PC-9 (cell line): ENCODE measurements at regions not wholly inside any gene's neighbourhood (a gene's known extent, or its start where the extent isn't known, plus 50 kb on each side); places are given as distances from the start of the nearest gene placed in this dataset.
A peak's percentile ranks its signal among the peaks of the same experiment; 100 is the strongest.

Experiments
- BruUV-seq: library from RNA; stranded (reverse); fragments of 400-500 nt; replicated peaks from 2 replicates; lab custom pipeline; 2021; lab: Mats Ljungman, UMichigan
- CTCF ChIA-PET: fragments of 300-600 bp; sonication (Branson Sonifier 250); formaldehyde crosslinking; loops from one replicate; lab custom pipeline; 2022; ENCODE audit warnings: antibody characterized with exemption; lab: Charles Lee
- POLR2A ChIA-PET: fragments of 300-600 bp; sonication (Branson Sonifier 250); formaldehyde crosslinking; loops from one replicate; lab custom pipeline; 2022; ENCODE audit warnings: antibody characterized with exemption; ENCODE audit not compliant: unreplicated experiment; lab: Charles Lee
- DNase-seq, 2 experiments: peaks; one replicate each; pipeline versions ENCODE4 v3.0.0 to v3.0.0-alpha.2; 2015 to 2022; ENCODE audit warnings: mixed read lengths in 1 of 2
- H2AFZ ChIP-seq: fragments of 200-600 bp; sonication (generic); 2 replicates; pipeline ENCODE4 v1.8.1; 2017; ENCODE audit warnings: antibody characterized with exemption
- H3F3A ChIP-seq: fragments of 200-600 bp; sonication (generic); 2 replicates; pipeline ENCODE4 v1.8.1; 2017; ENCODE audit warnings: antibody characterized with exemption, mild to moderate bottlenecking, low read depth; ENCODE audit not compliant: insufficient read depth
- H3K27ac ChIP-seq: fragments of 200-600 bp; sonication (generic); 2 replicates; pipeline ENCODE4 v1.6.1; 2016; ENCODE audit warnings: mixed run types
- H3K27me3 ChIP-seq: fragments of 200-600 bp; sonication (generic); 2 replicates; pipeline ENCODE4 v1.6.1; 2016; ENCODE audit warnings: low read depth, mixed run types; ENCODE audit not compliant: insufficient read depth
- H3K36me3 ChIP-seq: fragments of 200-600 bp; sonication (generic); 2 replicates; pipeline ENCODE4 v1.6.1; 2016; ENCODE audit warnings: low read depth, mixed run types
- H3K4me1 ChIP-seq: fragments of 200-600 bp; sonication (generic); replicated peaks from 2 replicates; pipeline ENCODE4 v1.6.1; 2016; ENCODE audit warnings: mixed run types; ENCODE audit not compliant: insufficient read depth
- H3K4me2 ChIP-seq: fragments of 200-600 bp; sonication (generic); 2 replicates; pipeline ENCODE4 v1.6.1; 2017; ENCODE audit warnings: mixed run types
- H3K4me3 ChIP-seq: fragments of 200-600 bp; sonication (generic); 2 replicates; pipeline ENCODE4 v1.6.1; 2016; ENCODE audit warnings: mixed run types
- H3K79me2 ChIP-seq: fragments of 200-600 bp; sonication (generic); 2 replicates; pipeline ENCODE4 v1.6.1; 2017; ENCODE audit warnings: low read depth, mixed run types
- H3K9me2 ChIP-seq: fragments of 200-600 bp; sonication (generic); 2 replicates; pipeline ENCODE4 v1.8.1; 2017; ENCODE audit warnings: mild to moderate bottlenecking; ENCODE audit not compliant: insufficient read depth
- H3K9me3 ChIP-seq: fragments of 200-600 bp; sonication (generic); 2 replicates; pipeline ENCODE4 v1.8.1; 2016; ENCODE audit warnings: low read depth; ENCODE audit not compliant: insufficient read depth
- H4K20me1 ChIP-seq: fragments of 200-600 bp; sonication (generic); 2 replicates; pipeline ENCODE4 v1.8.1; 2017; ENCODE audit not compliant: insufficient read depth
- CTCF ChIP-seq: fragments of 200-600 bp; sonication (generic); conservative IDR thresholded peaks from 2 replicates; pipeline ENCODE4 v1.6.1; 2017; ENCODE audit warnings: mixed run types, antibody characterized with exemption, mild to moderate bottlenecking, moderate library complexity
- EZH2 ChIP-seq: fragments of 200-600 bp; sonication (generic); IDR thresholded peaks from 2 replicates; pipeline ENCODE4 v1.8.0; 2017; ENCODE audit warnings: antibody characterized with exemption, low read depth
- intact Hi-C: fragments of 100-400 bp; cut with micrococcal nuclease; formaldehyde crosslinking; loops from one replicate; pipeline ENCODE4 v1.10.0; 2022; ENCODE audit not compliant: unreplicated experiment

- TF ChIP-seq CTCF (no peak), EZH2 (no peak)
- no peak overlapping the region for H3K27ac ChIP-seq
Observed at GRCh38 chr4:126291886-126292285, 977.1 kb downstream of the FAT4 start.

DNA sequence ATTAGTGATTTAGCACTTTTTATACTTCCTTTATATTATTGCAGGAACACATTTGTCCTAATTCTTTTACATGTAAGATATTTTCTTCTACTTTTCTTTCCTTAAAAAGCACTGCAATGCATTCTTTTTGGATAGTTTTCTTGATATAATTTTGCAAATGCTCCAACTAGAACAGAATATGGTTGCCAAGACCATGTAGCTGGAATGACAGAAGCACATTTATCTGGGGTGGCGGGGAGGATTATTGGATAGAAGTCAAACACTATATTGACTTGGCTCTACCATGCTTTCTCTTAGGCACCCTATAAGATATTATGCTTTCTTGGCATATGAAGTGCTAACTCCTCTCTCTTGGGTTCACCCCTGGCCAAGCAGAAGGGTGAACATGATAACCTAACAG is 983.5 kb downstream of the FAT4 start:
- H3K27ac ChIP-seq = no peak overlapping the region
- CTCF ChIA-PET = no interaction called here
- no peaks in the 10 kb centered on the region for H3K9me3 ChIP-seq
- no peaks in the 10 kb centered on the region for H3K9me2 ChIP-seq
- no TSS peak for BruUV-seq
- no peak for DNase-seq
- H3K4me3 ChIP-seq = no peak overlapping the region
- intact Hi-C loops = no loop called here
- no peaks in the 10 kb centered on the region for H3K79me2 ChIP-seq
- H3K27me3 ChIP-seq = no peaks in the 10 kb centered on the region
- no peak overlapping the region for H3K4me2 ChIP-seq
- no peak overlapping the region for H2AFZ ChIP-seq
- H4K20me1 ChIP-seq = no peaks in the 10 kb centered on the region
- no peaks in the 10 kb centered on the region for H3K4me1 ChIP-seq
- POLR2A ChIA-PET = no interaction called here
- H3F3A ChIP-seq = no peaks in the 10 kb centered on the region
- TF ChIP-seq EZH2 = no peak
- TF ChIP-seq CTCF = no peak
- no peaks in the 10 kb centered on the region for H3K36me3 ChIP-seq

More at GRCh38 chr4:126291886-126292285, 977.1 kb downstream of the FAT4 start:
- POLR2A ChIA-PET = no interaction called here
- DNase-seq = no peak
- Histone ChIP-seq H3K4me3 (no peak overlapping the region), H4K20me1 (no peaks in the 10 kb centered on the region), H3F3A (no peaks in the 10 kb centered on the region), H3K9me3 (no peaks in the 10 kb centered on the region), H3K36me3 (no peaks in the 10 kb centered on the region), H3K9me2 (no peaks in the 10 kb centered on the region), H2AFZ (no peak overlapping the region), H3K27me3 (no peaks in the 10 kb centered on the region), H3K4me1 (no peaks in the 10 kb centered on the region), H3K4me2 (no peak overlapping the region), H3K79me2 (no peaks in the 10 kb centered on the region)
- no TSS peak for BruUV-seq
- CTCF ChIA-PET = no interaction called here
- intact Hi-C loops = no loop called here

DNA sequence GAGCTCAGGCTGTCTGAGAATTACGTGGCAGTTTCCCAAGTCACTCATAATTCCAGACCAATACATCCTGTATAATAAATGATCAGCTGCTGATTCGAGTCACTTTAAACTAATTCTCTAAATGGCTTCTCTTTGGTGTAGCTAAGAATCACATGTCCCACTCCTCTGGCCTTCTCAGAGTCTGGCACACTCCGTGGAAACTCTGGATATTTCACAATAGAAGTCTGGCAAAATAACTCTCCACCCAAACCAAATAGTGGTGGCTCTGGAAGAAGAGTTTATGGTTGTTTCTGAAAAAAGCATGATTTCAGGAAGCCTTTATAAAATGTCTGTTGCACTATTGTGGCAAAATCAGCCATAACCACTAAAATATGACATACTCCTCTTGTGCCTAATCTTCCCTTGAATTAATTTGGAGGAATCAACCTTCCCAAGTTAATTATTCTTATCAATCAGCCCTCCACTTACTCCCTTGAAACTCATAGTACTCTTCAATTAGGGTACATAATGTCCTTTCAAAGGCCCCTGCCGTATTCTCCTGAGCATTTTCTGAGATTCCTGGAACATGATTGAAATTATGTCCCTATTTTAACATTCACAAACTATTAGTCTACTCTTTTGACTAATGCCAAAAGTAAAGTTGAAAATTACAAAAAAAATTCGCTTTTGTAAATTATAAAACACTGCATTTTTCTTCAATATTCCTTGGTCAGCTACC is 991.6 kb downstream of the FAT4 start:
- Histone ChIP-seq H3K79me2 (no peaks in the 10 kb centered on the region), H3K4me3 (no peak overlapping the region), H3F3A (no peaks in the 10 kb centered on the region), H4K20me1 (no peaks in the 10 kb centered on the region), H3K27ac (no peak overlapping the region), H3K9me2 (peaks cover 5% of the 10 kb centered on the region; the same call in 1 of the 2 replicates), H3K27me3 (no peaks in the 10 kb centered on the region), H3K36me3 (no peaks in the 10 kb centered on the region), H3K4me2 (no peak overlapping the region), H2AFZ (0 out of 2 replicates have a peak overlapping the region, but pooled peaks have one; percentile 35), H3K9me3 (no peaks in the 10 kb centered on the region), H3K4me1 (no peaks in the 10 kb centered on the region)
- DNase-seq = no peak
- no TSS peak for BruUV-seq
- intact Hi-C loops = no loop called here
- CTCF ChIA-PET = no interaction called here
- POLR2A ChIA-PET = no interaction called here
- no peak for TF ChIP-seq EZH2
